ENCODE measurements at regions not wholly inside any gene's neighbourhood (a gene's known extent, or its start where the extent isn't known, plus 50 kb on each side); places are given as distances from the start of the nearest gene placed in this dataset.

- Histone ChIP-seq H3K27ac (no peak overlapping the region), H3K4me2 (no peak overlapping the region), H3K4me3 (no peak overlapping the region), H3K36me3 (no peaks in the 10 kb centered on the region), H3K9ac (no peak overlapping the region), H3K27me3 (no peaks in the 10 kb centered on the region), H3K4me1 (no peaks in the 10 kb centered on the region), H4K20me1 (no peaks in the 10 kb centered on the region), H3K9me3 (replicated peaks in 1 of 11) (no peaks in the 10 kb centered on the region)
- TF ChIP-seq Cebpa-rat (IDR thresholded peaks at IDR 0.05), result no peak
These were observed 234.9 kb downstream of the DOK5 start for GRCh38 chr20:54710341-54710740.

GRCh38 chr20:54708229-54708628 is 232.8 kb downstream of the DOK5 start:
- Histone ChIP-seq H3K4me3 (no peak overlapping the region), H3K27ac (no peak overlapping the region), H3K27me3 (no peaks in the 10 kb centered on the region), H3K4me2 (no peak overlapping the region), H3K36me3 (no peaks in the 10 kb centered on the region), H4K20me1 (no peaks in the 10 kb centered on the region), H3K4me1 (no peaks in the 10 kb centered on the region), H3K9ac (no peak overlapping the region), H3K9me3 (replicated peaks in 1 of 11) (no peaks in the 10 kb centered on the region)
- no peak for TF ChIP-seq Cebpa-rat (IDR thresholded peaks at IDR 0.05)

GRCh38 chr20:54707801-54708200 is 232.4 kb downstream of the DOK5 start:
- no peak overlapping the region for H3K4me3 ChIP-seq
- no peaks in the 10 kb centered on the region for H4K20me1 ChIP-seq
- H3K9ac ChIP-seq, result no peak overlapping the region
- no peaks in the 10 kb centered on the region for H3K27me3 ChIP-seq
- no peaks in the 10 kb centered on the region for H3K9me3 ChIP-seq (replicated peaks in 1 of 11)
- H3K36me3 ChIP-seq, result no peaks in the 10 kb centered on the region
- no peak overlapping the region for H3K4me2 ChIP-seq
- no peaks in the 10 kb centered on the region for H3K4me1 ChIP-seq
- no peak for TF ChIP-seq Cebpa-rat (IDR thresholded peaks at IDR 0.05)
- no peak overlapping the region for H3K27ac ChIP-seq

- no peak overlapping the region for H3K4me2 ChIP-seq
- no peaks in the 10 kb centered on the region for H4K20me1 ChIP-seq
- no peaks in the 10 kb centered on the region for H3K4me1 ChIP-seq
- H3K27me3 ChIP-seq, result no peaks in the 10 kb centered on the region
- H3K9ac ChIP-seq, result no peak overlapping the region
- H3K36me3 ChIP-seq, result no peaks in the 10 kb centered on the region
- H3K4me3 ChIP-seq, result no peak overlapping the region
- no peak for TF ChIP-seq Cebpa-rat (IDR thresholded peaks at IDR 0.05)
- H3K9me3 ChIP-seq (replicated peaks in 1 of 11), result no peaks in the 10 kb centered on the region
- no peak overlapping the region for H3K27ac ChIP-seq
These were observed 231.2 kb downstream of the DOK5 start for GRCh38 chr20:54706581-54706980.

- Histone ChIP-seq H4K20me1 (no peaks in the 10 kb centered on the region), H3K9me3 (replicated peaks in 1 of 11) (no peaks in the 10 kb centered on the region), H3K36me3 (no peaks in the 10 kb centered on the region), H3K4me2 (no peak overlapping the region), H3K9ac (no peak overlapping the region), H3K4me1 (no peaks in the 10 kb centered on the region), H3K27ac (no peak overlapping the region), H3K4me3 (no peak overlapping the region), H3K27me3 (no peaks in the 10 kb centered on the region)
- no peak for TF ChIP-seq Cebpa-rat (IDR thresholded peaks at IDR 0.05)
These were observed 228.7 kb downstream of the DOK5 start for GRCh38 chr20:54704032-54704635.

Measured in BLaER1 treated with 17β-estradiol and CSF1 and Interleukin-3, amounts not matched to agents 10 nM and 100 nM (cell line).